Breast epithelium (tissue), 3 donors: ENCODE measurements at regions not wholly inside any gene's neighbourhood (a gene's known extent, or its start where the extent isn't known, plus 50 kb on each side); places are given as distances from the start of the nearest gene placed in this dataset.
"Not testable (repeated sequence)": the region's sequence is repeated elsewhere in the genome, so short reads cannot be mapped to it uniquely, and the experiment has no call there.

Experiments used
- CTCF ChIP-seq, 3 donors: fragments of 450-650 bp; IDR thresholded peaks; one replicate each; pipeline ENCODE4 v1.5.1; 2016 to 2017; ENCODE audit warnings: antibody characterized with exemption in 3 of 3, mild to moderate bottlenecking in 3 of 3, moderate library complexity in 3 of 3
- POLR2A ChIP-seq: fragments of 450-650 bp; IDR thresholded peaks from one replicate; pipeline ENCODE4 v1.6.1; 2016; ENCODE audit warnings: antibody characterized with exemption, mild to moderate bottlenecking, moderate library complexity
- POLR2AphosphoS5 ChIP-seq, 3 donors: sonication (generic); formaldehyde crosslinking; IDR thresholded peaks; one replicate each; pipeline ENCODE4 v1.6.1; 2017; ENCODE audit warnings: antibody characterized with exemption in 3 of 3

DNA sequence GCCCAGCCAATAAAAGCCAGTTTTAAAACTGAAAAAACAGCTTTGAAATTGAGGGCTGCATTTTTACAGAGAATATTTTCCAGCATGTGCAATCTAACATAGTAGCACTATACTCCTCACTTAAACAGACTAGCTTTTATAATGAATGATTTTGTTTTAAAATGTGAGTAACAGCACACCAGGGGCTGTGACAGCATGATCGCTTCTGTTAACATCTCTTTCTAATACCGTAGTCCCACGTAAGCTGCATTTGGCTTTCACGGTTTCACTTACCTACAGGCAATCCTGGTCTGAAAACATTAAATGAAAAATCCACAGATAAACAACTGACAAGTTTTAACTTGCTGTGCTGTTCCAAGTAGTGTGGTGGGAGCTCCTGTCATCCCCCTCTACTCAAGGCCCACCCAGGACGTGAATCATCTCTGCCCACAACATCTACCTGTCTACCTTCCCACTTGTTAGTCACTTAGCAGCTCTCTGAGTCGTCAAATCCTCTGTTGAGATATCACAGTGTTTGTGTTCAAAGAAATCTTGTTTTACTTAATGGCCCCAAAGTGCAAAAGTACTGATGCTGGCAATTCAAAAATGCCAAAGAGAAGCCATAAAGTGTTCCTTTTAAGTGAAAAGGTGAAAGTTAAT, 74.0 kb upstream of the THOC3 start:
- TF ChIP-seq CTCF (IDR thresholded peaks at IDR 0.05); POLR2AphosphoS5 (IDR thresholded peaks at IDR 0.05); POLR2A: not testable (repeated sequence)
